ENCODE measurements at regions not wholly inside any gene's neighbourhood (a gene's known extent, or its start where the extent isn't known, plus 50 kb on each side); places are given as distances from the start of the nearest gene placed in this dataset.

- no peak for DNase-seq (ENCODE audit: low read depth)
- ChIA-PET CTCF (no interaction called here), POLR2A (no interaction called here)
- TF ChIP-seq, protein P1, sequence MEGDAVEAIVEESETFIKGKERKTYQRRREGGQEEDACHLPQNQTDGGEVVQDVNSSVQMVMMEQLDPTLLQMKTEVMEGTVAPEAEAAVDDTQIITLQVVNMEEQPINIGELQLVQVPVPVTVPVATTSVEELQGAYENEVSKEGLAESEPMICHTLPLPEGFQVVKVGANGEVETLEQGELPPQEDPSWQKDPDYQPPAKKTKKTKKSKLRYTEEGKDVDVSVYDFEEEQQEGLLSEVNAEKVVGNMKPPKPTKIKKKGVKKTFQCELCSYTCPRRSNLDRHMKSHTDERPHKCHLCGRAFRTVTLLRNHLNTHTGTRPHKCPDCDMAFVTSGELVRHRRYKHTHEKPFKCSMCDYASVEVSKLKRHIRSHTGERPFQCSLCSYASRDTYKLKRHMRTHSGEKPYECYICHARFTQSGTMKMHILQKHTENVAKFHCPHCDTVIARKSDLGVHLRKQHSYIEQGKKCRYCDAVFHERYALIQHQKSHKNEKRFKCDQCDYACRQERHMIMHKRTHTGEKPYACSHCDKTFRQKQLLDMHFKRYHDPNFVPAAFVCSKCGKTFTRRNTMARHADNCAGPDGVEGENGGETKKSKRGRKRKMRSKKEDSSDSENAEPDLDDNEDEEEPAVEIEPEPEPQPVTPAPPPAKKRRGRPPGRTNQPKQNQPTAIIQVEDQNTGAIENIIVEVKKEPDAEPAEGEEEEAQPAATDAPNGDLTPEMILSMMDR (IDR thresholded peaks at IDR 0.05; ENCODE audit: insufficient read depth, low read depth, low read length), result no peak
- Histone ChIP-seq H3K4me3 (ENCODE audit: low read depth, low read length) (no peak overlapping the region), H3K36me3 (ENCODE audit: control insufficient read depth, insufficient read depth, low read length) (no peaks in the 10 kb centered on the region), H3K27me3 (ENCODE audit: control insufficient read depth, insufficient read depth, low read length) (no peaks in the 10 kb centered on the region)
Observed at GRCh38 chr13:72120632-72121031, 253.6 kb upstream of the DACH1 start.

GRCh38 chr13:72113931-72114330 lies 246.9 kb upstream of the DACH1 start:
- CTCF ChIA-PET, result interaction anchor here (0.9 kb wide), 1 partner anchor 29 kb away, joined by 3 read pairs; no protein-coding TSS in a partner anchor
- POLR2A ChIA-PET, result no interaction called here
- H3K4me3 ChIP-seq (ENCODE audit: low read depth, low read length), result no peak overlapping the region
- no peaks in the 10 kb centered on the region for H3K27me3 ChIP-seq (ENCODE audit: control insufficient read depth, insufficient read depth, low read length)
- TF ChIP-seq, protein P1 (IDR thresholded peaks at IDR 0.05; ENCODE audit: insufficient read depth, low read depth, low read length), result no peak
- H3K36me3 ChIP-seq (ENCODE audit: control insufficient read depth, insufficient read depth, low read length), result no peaks in the 10 kb centered on the region
- DNase-seq (ENCODE audit: low read depth), result no peak

DNA sequence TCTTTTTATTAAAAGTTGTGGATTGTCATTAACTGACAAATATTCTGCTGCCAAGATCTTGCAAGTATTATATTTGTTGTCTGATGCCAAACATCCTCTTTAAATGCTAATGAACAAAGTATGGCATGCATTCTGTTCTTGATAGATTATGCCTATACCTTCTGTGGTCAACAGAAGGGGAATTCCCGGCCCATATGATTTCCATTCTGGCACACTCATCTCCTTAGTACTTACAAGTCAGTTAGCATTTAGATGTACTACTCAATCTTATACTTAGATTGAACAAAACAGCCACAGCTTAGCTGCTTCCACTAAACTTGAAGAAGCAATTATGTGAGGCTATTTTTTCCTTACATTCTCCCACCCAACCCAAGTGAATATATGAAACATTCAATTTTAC lies 246.1 kb upstream of the DACH1 start:
- Histone ChIP-seq H3K36me3 (ENCODE audit: control insufficient read depth, insufficient read depth, low read length) (no peaks in the 10 kb centered on the region), H3K4me3 (ENCODE audit: low read depth, low read length) (no peak overlapping the region), H3K27me3 (ENCODE audit: control insufficient read depth, insufficient read depth, low read length) (no peaks in the 10 kb centered on the region)
- no peak for DNase-seq (ENCODE audit: low read depth)
- ChIA-PET CTCF (no interaction called here), POLR2A (no interaction called here)
- TF ChIP-seq, protein P1 (IDR thresholded peaks at IDR 0.05; ENCODE audit: insufficient read depth, low read depth, low read length), result no peak

GRCh38 chr13:72112216-72112615 lies 245.2 kb upstream of the DACH1 start:
- Histone ChIP-seq H3K36me3 (ENCODE audit: control insufficient read depth, insufficient read depth, low read length) (no peaks in the 10 kb centered on the region), H3K27me3 (ENCODE audit: control insufficient read depth, insufficient read depth, low read length) (no peaks in the 10 kb centered on the region), H3K4me3 (ENCODE audit: low read depth, low read length) (no peak overlapping the region)
- TF ChIP-seq, protein P1 (IDR thresholded peaks at IDR 0.05; ENCODE audit: insufficient read depth, low read depth, low read length), result no peak
- CTCF ChIA-PET, result no interaction called here
- POLR2A ChIA-PET, result no interaction called here
- no peak for DNase-seq (ENCODE audit: low read depth)

GRCh38 chr13:72109863-72110262 lies 242.9 kb upstream of the DACH1 start:
- no peak overlapping the region for H3K4me3 ChIP-seq (ENCODE audit: low read depth, low read length)
- TF ChIP-seq, protein P1 (IDR thresholded peaks at IDR 0.05; ENCODE audit: insufficient read depth, low read depth, low read length), result no peak
- CTCF ChIA-PET, result no interaction called here
- H3K36me3 ChIP-seq (ENCODE audit: control insufficient read depth, insufficient read depth, low read length), result no peaks in the 10 kb centered on the region
- POLR2A ChIA-PET, result no interaction called here
- DNase-seq (ENCODE audit: low read depth), result no peak
- H3K27me3 ChIP-seq (ENCODE audit: control insufficient read depth, insufficient read depth, low read length), result no peaks in the 10 kb centered on the region
